OCI-LY3 (cell line): ENCODE measurements at regions not wholly inside any gene's neighbourhood (a gene's known extent, or its start where the extent isn't known, plus 50 kb on each side); places are given as distances from the start of the nearest gene placed in this dataset.

ENCODE experiments used
- CTCF ChIP-seq: fragments of 200-600, 300-600 bp; sonication (generic); IDR thresholded peaks from 2 replicates; pipeline ENCODE4 v1.5.1; 2014; ENCODE audit warnings: antibody characterized with exemption, low read length, low read depth
- EZH2phosphoT487 ChIP-seq: fragments of 200-600 bp; shearing (Covaris generic); IDR thresholded peaks from 2 replicates; pipeline ENCODE4 v1.6.1; 2018; ENCODE audit warnings: antibody characterized with exemption, mixed run types, low read depth

DNA sequence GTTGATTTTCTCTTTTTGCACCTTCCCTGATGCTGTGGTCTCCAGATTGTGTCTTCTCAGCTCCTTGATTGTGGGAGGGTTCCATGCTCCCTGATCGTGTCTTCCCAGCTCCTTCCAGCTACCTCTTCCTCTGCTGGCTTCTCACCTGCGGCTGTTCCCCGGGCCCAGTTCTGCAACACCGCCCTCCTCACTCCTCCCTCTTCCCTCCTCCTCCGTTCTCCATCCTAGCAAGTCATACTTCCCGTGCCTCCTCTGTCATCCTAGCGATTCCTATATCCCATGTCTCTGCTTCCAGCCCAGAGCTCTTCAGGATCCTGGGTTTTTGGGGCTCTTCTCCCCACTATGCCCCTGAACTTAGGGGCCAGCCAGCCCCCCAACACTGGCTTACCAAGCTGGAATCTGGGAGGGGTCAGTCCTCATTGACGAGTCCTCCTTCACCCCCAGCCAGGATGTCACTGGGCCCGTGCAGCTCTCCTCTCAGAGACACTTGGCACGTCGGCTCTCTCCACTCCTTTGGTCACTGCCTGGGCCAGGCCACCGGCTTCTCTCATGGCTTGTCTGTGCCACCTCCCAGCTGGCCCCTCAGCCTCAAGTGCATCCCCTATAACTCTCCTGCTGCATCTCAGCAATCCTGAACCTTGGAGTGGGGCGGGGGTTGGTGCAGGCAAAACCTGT is 255.4 kb upstream of the MVB12B start:
- TF ChIP-seq CTCF (no peak), EZH2phosphoT487 (no peak)
